Naive thymus-derived CD4-positive, alpha-beta T cell (primary cell): ENCODE measurements at regions not wholly inside any gene's neighbourhood (a gene's known extent, or its start where the extent isn't known, plus 50 kb on each side); places are given as distances from the start of the nearest gene placed in this dataset.

Experiments
- ATAC-seq: fragments of 150-1000 bp; cut with Tn5 transposase; 2 replicates; pipeline ENCODE4 v1.10.0; 2021; ENCODE audit warnings: mild to moderate bottlenecking, moderate library complexity
- CTCF ChIA-PET: fragments of 350-600 bp; sonication (Branson Sonifier 250); formaldehyde crosslinking; loops from one replicate; lab custom pipeline; 2021; ENCODE audit warnings: antibody characterized with exemption; lab: Charles Lee
- POLR2A ChIA-PET: fragments of 350-600 bp; sonication (Branson Sonifier 250); formaldehyde crosslinking; loops from one replicate; lab custom pipeline; 2021; ENCODE audit warnings: antibody characterized with exemption, inconsistent platforms; lab: Charles Lee
- DNase-seq, 9 donors: peaks; one replicate each; pipeline versions ENCODE4 v3.0.0 to v3.0.0-alpha.2; 2020 to 2022; ENCODE audit warnings: mixed read lengths in 1 of 9
- H3K27ac ChIP-seq: one replicate; pipeline ENCODE4 v1.7.0; 2013; ENCODE audit warnings: mild to moderate bottlenecking, low read depth, low read length, moderate library complexity
- H3K27me3 ChIP-seq, 2 donors: one replicate each; pipeline ENCODE4 v1.7.0; 2013; ENCODE audit warnings: low read length in 2 of 2, mild to moderate bottlenecking in 2 of 2, moderate library complexity in 2 of 2; ENCODE audit not compliant: control insufficient read depth in 2 of 2, insufficient read depth in 2 of 2
- H3K36me3 ChIP-seq, 3 experiments: 1 replicate in 2 of 3; 2 replicates in 1 of 3; pipeline ENCODE4 v1.7.0; 2013; ENCODE audit warnings: low read length in 3 of 3, mild to moderate bottlenecking in 3 of 3, moderate library complexity in 1 of 3; ENCODE audit not compliant: insufficient read depth in 3 of 3, control insufficient read depth in 2 of 3
- H3K4me1 ChIP-seq, 2 donors: one replicate each; pipeline ENCODE4 v1.7.0; 2013; ENCODE audit warnings: low read length in 2 of 2, mild to moderate bottlenecking in 2 of 2, moderate library complexity in 1 of 2; ENCODE audit not compliant: control insufficient read depth in 2 of 2, insufficient read depth in 2 of 2
- H3K4me3 ChIP-seq: 2 replicates; pipeline ENCODE4 v1.7.0; 2013; ENCODE audit warnings: mild to moderate bottlenecking, low read length
- H3K9me3 ChIP-seq, 3 experiments: 1 replicate in 2 of 3; 2 replicates in 1 of 3; pipeline ENCODE4 v1.7.0; 2013; ENCODE audit warnings: low read length in 3 of 3; ENCODE audit not compliant: control insufficient read depth in 2 of 3
- H3K27ac Mint-ChIP-seq, 9 donors: one replicate each; pipeline ENCODE4 v1.8.0; 2020 to 2022; ENCODE audit warnings: mixed read lengths in 9 of 9, mild to moderate bottlenecking in 8 of 9, moderate library complexity in 5 of 9, inconsistent platforms in 2 of 9
- H3K27me3 Mint-ChIP-seq, 5 donors: one replicate each; pipeline ENCODE4 v1.8.0; 2021 to 2022; ENCODE audit warnings: mixed read lengths in 5 of 5, mild to moderate bottlenecking in 1 of 5
- H3K36me3 Mint-ChIP-seq, 5 donors: one replicate each; pipeline ENCODE4 v1.8.0; 2020 to 2022; ENCODE audit warnings: mixed read lengths in 5 of 5, mild to moderate bottlenecking in 3 of 5, inconsistent platforms in 1 of 5
- H3K4me1 Mint-ChIP-seq, 7 donors: one replicate each; pipeline ENCODE4 v1.8.0; 2020 to 2022; ENCODE audit warnings: mixed read lengths in 7 of 7, mild to moderate bottlenecking in 3 of 7, inconsistent platforms in 1 of 7
- H3K4me3 Mint-ChIP-seq, 10 donors: one replicate each; pipeline ENCODE4 v1.8.0; 2020 to 2022; ENCODE audit warnings: mild to moderate bottlenecking in 10 of 10, mixed read lengths in 10 of 10, moderate library complexity in 6 of 10, inconsistent platforms in 2 of 10
- H3K9me3 Mint-ChIP-seq, 11 donors: one replicate each; pipeline ENCODE4 v1.8.0; 2020 to 2022; ENCODE audit warnings: mixed read lengths in 11 of 11, mild to moderate bottlenecking in 4 of 11, inconsistent platforms in 1 of 11, moderate library complexity in 1 of 11
- intact Hi-C, 2 donors: fragments of 100-400 bp; cut with micrococcal nuclease; formaldehyde crosslinking; loops; one replicate each; pipeline ENCODE4 v1.15.1; 2023

- H3K36me3 Mint-ChIP-seq: peaks cover 0 to 25% (median 4%) of the 10 kb centered on the region in 5 donors
- H3K4me3 Mint-ChIP-seq: no peak overlapping the region
- POLR2A ChIA-PET: no interaction called here
Measured at GRCh38 chr5:40221796-40222195, 457.9 kb upstream of the PTGER4 start.

GRCh38 chr5:40221255-40221654 is 458.5 kb upstream of the PTGER4 start:
- CTCF ChIA-PET: no interaction called here
- intact Hi-C loops: loop anchor here in 1 of 2 donors (5.0 kb wide), 3 partner anchors 36 to 266 kb away; no protein-coding TSS in a partner anchor

More at GRCh38 chr5:40221796-40222195, 457.9 kb upstream of the PTGER4 start:
- CTCF ChIA-PET: no interaction called here
- H3K4me3 ChIP-seq: no peak overlapping the region
- H3K4me1 ChIP-seq: peaks cover 0 to 4% of the 10 kb centered on the region in 2 donors
- peaks cover 0 to 9% (median 0%) of the 10 kb centered on the region in 5 donors for H3K27me3 Mint-ChIP-seq
- H3K9me3 ChIP-seq: no peaks in the 10 kb centered on the region
- H3K4me1 Mint-ChIP-seq: peaks cover 0 to 45% (median 7%) of the 10 kb centered on the region in 7 donors
- no peaks in the 10 kb centered on the region for H3K36me3 ChIP-seq
- H3K27ac Mint-ChIP-seq: no peak overlapping the region
- peaks cover 0 to 23% (median 1%) of the 10 kb centered on the region in 11 donors for H3K9me3 Mint-ChIP-seq
- ATAC-seq (no peak), DNase-seq (no peak)
- intact Hi-C loops: loop anchor here in 1 of 2 donors (5.0 kb wide), 3 partner anchors 36 to 266 kb away; no protein-coding TSS in a partner anchor
- no peaks in the 10 kb centered on the region for H3K27me3 ChIP-seq
- no peak overlapping the region for H3K27ac ChIP-seq

GRCh38 chr5:40220260-40220659 is 459.5 kb upstream of the PTGER4 start:
- no peak overlapping the region for H3K27ac Mint-ChIP-seq
- H3K4me3 Mint-ChIP-seq: no peak overlapping the region
- ATAC-seq (no peak), DNase-seq (peak in 2 of 9 donors; percentile 3 to 16)
- H3K27me3 Mint-ChIP-seq: peaks cover 0 to 9% (median 0%) of the 10 kb centered on the region in 5 donors
- Histone ChIP-seq H3K4me1 (peaks cover 0 to 4% of the 10 kb centered on the region in 2 donors), H3K4me3 (no peak overlapping the region), H3K27me3 (no peaks in the 10 kb centered on the region), H3K9me3 (no peaks in the 10 kb centered on the region), H3K27ac (no peak overlapping the region), H3K36me3 (no peaks in the 10 kb centered on the region)
- peaks cover 0 to 22% (median 4%) of the 10 kb centered on the region in 5 donors for H3K36me3 Mint-ChIP-seq
- H3K4me1 Mint-ChIP-seq: peaks cover 0 to 43% (median 7%) of the 10 kb centered on the region in 7 donors
- intact Hi-C loops: loop anchor here in 1 of 2 donors (5.0 kb wide), 3 partner anchors 37 to 267 kb away; no protein-coding TSS in a partner anchor
- POLR2A ChIA-PET: no interaction called here
- peaks cover 0 to 19% (median 1%) of the 10 kb centered on the region in 11 donors for H3K9me3 Mint-ChIP-seq
- CTCF ChIA-PET: no interaction called here

More at GRCh38 chr5:40221255-40221654, 458.5 kb upstream of the PTGER4 start:
- Mint-ChIP-seq H3K4me1 (peaks cover 0 to 45% (median 7%) of the 10 kb centered on the region in 7 donors), H3K4me3 (no peak overlapping the region), H3K27ac (no peak overlapping the region), H3K27me3 (peaks cover 0 to 9% (median 0%) of the 10 kb centered on the region in 5 donors), H3K9me3 (peaks cover 0 to 23% (median 1%) of the 10 kb centered on the region in 11 donors), H3K36me3 (peaks cover 0 to 25% (median 4%) of the 10 kb centered on the region in 5 donors)
- no peaks in the 10 kb centered on the region for H3K9me3 ChIP-seq
- H3K36me3 ChIP-seq: no peaks in the 10 kb centered on the region
- POLR2A ChIA-PET: no interaction called here
- ATAC-seq (no peak), DNase-seq (no peak)
- no peaks in the 10 kb centered on the region for H3K27me3 ChIP-seq
- peaks cover 0 to 4% of the 10 kb centered on the region in 2 donors for H3K4me1 ChIP-seq
- H3K27ac ChIP-seq: no peak overlapping the region
- no peak overlapping the region for H3K4me3 ChIP-seq

GRCh38 chr5:40217553-40217952 is 462.2 kb upstream of the PTGER4 start:
- no peak overlapping the region for H3K27ac ChIP-seq
- Mint-ChIP-seq H3K9me3 (peaks cover 0 to 19% (median 1%) of the 10 kb centered on the region in 11 donors), H3K4me3 (no peak overlapping the region), H3K36me3 (peaks cover 0 to 18% (median 4%) of the 10 kb centered on the region in 5 donors), H3K27me3 (peaks cover 0 to 5% (median 0%) of the 10 kb centered on the region in 5 donors), H3K4me1 (peaks cover 0 to 28% (median 0%) of the 10 kb centered on the region in 7 donors), H3K27ac (no peak overlapping the region)
- POLR2A ChIA-PET: no interaction called here
- DNase-seq (no peak), ATAC-seq (no peak)
- no peaks in the 10 kb centered on the region for H3K27me3 ChIP-seq
- H3K4me1 ChIP-seq: no peaks in the 10 kb centered on the region
- intact Hi-C loops: no loop called here
- CTCF ChIA-PET: no interaction called here
- H3K36me3 ChIP-seq: no peaks in the 10 kb centered on the region
- H3K9me3 ChIP-seq: no peaks in the 10 kb centered on the region
- H3K4me3 ChIP-seq: no peak overlapping the region

- Histone ChIP-seq H3K36me3 (no peaks in the 10 kb centered on the region), H3K4me3 (no peak overlapping the region), H3K27me3 (no peaks in the 10 kb centered on the region), H3K4me1 (no peaks in the 10 kb centered on the region), H3K27ac (no peak overlapping the region), H3K9me3 (no peaks in the 10 kb centered on the region)
- peaks cover 0 to 11% (median 0%) of the 10 kb centered on the region in 5 donors for H3K36me3 Mint-ChIP-seq
- intact Hi-C loops: no loop called here
- H3K27me3 Mint-ChIP-seq: peaks cover 0 to 1% (median 0%) of the 10 kb centered on the region in 5 donors
- CTCF ChIA-PET: no interaction called here
- no peak overlapping the region for H3K4me3 Mint-ChIP-seq
- ATAC-seq (no peak), DNase-seq (no peak)
- no peak overlapping the region for H3K27ac Mint-ChIP-seq
- peaks cover 0 to 13% (median 0%) of the 10 kb centered on the region in 11 donors for H3K9me3 Mint-ChIP-seq
- POLR2A ChIA-PET: no interaction called here
- H3K4me1 Mint-ChIP-seq: peaks cover 0 to 18% (median 8%) of the 10 kb centered on the region in 7 donors
Measured at GRCh38 chr5:40210694-40211093, 469.0 kb upstream of the PTGER4 start.

- Mint-ChIP-seq H3K4me3 (no peak overlapping the region), H3K27ac (no peak overlapping the region), H3K4me1 (peaks cover 3 to 14% (median 8%) of the 10 kb centered on the region in 7 donors), H3K27me3 (no peaks in the 10 kb centered on the region), H3K36me3 (peaks cover 0 to 9% (median 0%) of the 10 kb centered on the region in 5 donors), H3K9me3 (peaks cover 0 to 13% (median 0%) of the 10 kb centered on the region in 11 donors)
- ChIA-PET CTCF (no interaction called here), POLR2A (interaction anchor here (0.8 kb wide), 1 partner anchor 10 kb away, joined by 5 read pairs; no protein-coding TSS in a partner anchor)
- H3K4me1 ChIP-seq: no peaks in the 10 kb centered on the region
- H3K27me3 ChIP-seq: no peaks in the 10 kb centered on the region
- intact Hi-C loops: no loop called here
- H3K4me3 ChIP-seq: no peak overlapping the region
- DNase-seq (no peak), ATAC-seq (no peak)
- H3K36me3 ChIP-seq: no peaks in the 10 kb centered on the region
- H3K9me3 ChIP-seq: no peaks in the 10 kb centered on the region
- H3K27ac ChIP-seq: no peak overlapping the region
Measured at GRCh38 chr5:40206030-40206429, 473.7 kb upstream of the PTGER4 start.

GRCh38 chr5:40204144-40204543 is 475.6 kb upstream of the PTGER4 start:
- Histone ChIP-seq H3K27me3 (no peaks in the 10 kb centered on the region), H3K27ac (no peak overlapping the region), H3K4me1 (no peaks in the 10 kb centered on the region), H3K9me3 (no peaks in the 10 kb centered on the region), H3K4me3 (no peak overlapping the region), H3K36me3 (no peaks in the 10 kb centered on the region)
- Mint-ChIP-seq H3K9me3 (peaks cover 0 to 14% (median 0%) of the 10 kb centered on the region in 11 donors), H3K4me3 (no peak overlapping the region), H3K27me3 (no peaks in the 10 kb centered on the region), H3K4me1 (peaks cover 3 to 8% (median 5%) of the 10 kb centered on the region in 7 donors), H3K36me3 (peaks cover 0 to 7% (median 0%) of the 10 kb centered on the region in 5 donors), H3K27ac (no peak overlapping the region)
- ATAC-seq: no peak
- ChIA-PET POLR2A (no interaction called here), CTCF (interaction anchor here (1.0 kb wide), 1 partner anchor 20 kb away, joined by 5 read pairs; no protein-coding TSS in a partner anchor)
- intact Hi-C loops: no loop called here
- DNase-seq: no peak
